Mesenchymal stem cell (in vitro differentiated cells and primary cell): ENCODE measurements at regions not wholly inside any gene's neighbourhood (a gene's known extent, or its start where the extent isn't known, plus 50 kb on each side); places are given as distances from the start of the nearest gene placed in this dataset.

Source experiments
- DNase-seq: peaks from one replicate; pipeline ENCODE4 v3.0.0-alpha.2; 2013
- H2AFZ ChIP-seq: one replicate; pipeline ENCODE4 v1.6.1; 2013; ENCODE audit warnings: low read depth, mild to moderate bottlenecking, control low read depth, inconsistent platforms, low read length, moderate library complexity
- H2AK5ac ChIP-seq: 2 replicates; pipeline ENCODE4 v1.6.1; 2013; ENCODE audit warnings: low read length, moderate library complexity, mild to moderate bottlenecking, inconsistent platforms; ENCODE audit not compliant: severe bottlenecking
- H2BK120ac ChIP-seq: one replicate; pipeline ENCODE4 v1.6.1; 2013; ENCODE audit warnings: low read depth, mild to moderate bottlenecking, inconsistent platforms, low read length, moderate library complexity
- H2BK12ac ChIP-seq, 2 experiments: one replicate each; pipeline ENCODE4 v1.6.1; 2013; ENCODE audit warnings: inconsistent platforms in 2 of 2, low read length in 2 of 2, mild to moderate bottlenecking in 2 of 2, moderate library complexity in 2 of 2, control low read depth in 1 of 2
- H2BK15ac ChIP-seq: one replicate; pipeline ENCODE4 v1.6.1; 2013; ENCODE audit warnings: mild to moderate bottlenecking, low read depth, inconsistent platforms; ENCODE audit not compliant: poor library complexity, severe bottlenecking
- H2BK5ac ChIP-seq: 2 replicates; pipeline ENCODE4 v1.6.1; 2013; ENCODE audit warnings: low read depth, mild to moderate bottlenecking, low read length, control low read depth, inconsistent platforms; ENCODE audit not compliant: poor library complexity, severe bottlenecking
- H3K14ac ChIP-seq, 2 experiments: one replicate each; pipeline ENCODE4 v1.6.1; 2013; ENCODE audit warnings: inconsistent platforms in 2 of 2, low read length in 2 of 2, control low read depth in 1 of 2, mild to moderate bottlenecking in 1 of 2, moderate library complexity in 1 of 2
- H3K18ac ChIP-seq, 2 experiments: one replicate each; pipeline ENCODE4 v1.6.1; 2013; ENCODE audit warnings: inconsistent platforms in 2 of 2, low read length in 2 of 2, control low read depth in 1 of 2, low read depth in 1 of 2, mild to moderate bottlenecking in 1 of 2
- H3K23ac ChIP-seq, 2 experiments: one replicate each; pipeline ENCODE4 v1.6.1; 2013; ENCODE audit warnings: inconsistent platforms in 2 of 2, low read length in 2 of 2, mild to moderate bottlenecking in 2 of 2, moderate library complexity in 2 of 2, control low read depth in 1 of 2
- H3K27ac ChIP-seq: 2 replicates; pipeline ENCODE4 v1.5.1; 2013; ENCODE audit warnings: mild to moderate bottlenecking, moderate library complexity, low read length, control low read depth, inconsistent platforms; ENCODE audit not compliant: poor library complexity, severe bottlenecking
- H3K27me3 ChIP-seq, 2 experiments: 2 replicates each; pipeline versions ENCODE4 v1.6.1 to v1.7.0; 2013; ENCODE audit warnings: low read length in 2 of 2, mild to moderate bottlenecking in 2 of 2, moderate library complexity in 2 of 2, control low read depth in 1 of 2, inconsistent platforms in 1 of 2; ENCODE audit not compliant: control insufficient read depth in 1 of 2, insufficient read depth in 1 of 2
- H3K36me3 ChIP-seq, 2 experiments: 2 replicates each; pipeline versions ENCODE4 v1.6.1 to v1.7.0; 2013; ENCODE audit warnings: low read length in 2 of 2, control low read depth in 1 of 2, inconsistent platforms in 1 of 2, low read depth in 1 of 2, mild to moderate bottlenecking in 1 of 2; ENCODE audit not compliant: insufficient read depth in 2 of 2, control insufficient read depth in 1 of 2
- H3K4ac ChIP-seq, 2 experiments: one replicate each; pipeline ENCODE4 v1.6.1; 2013; ENCODE audit warnings: inconsistent platforms in 2 of 2, low read length in 2 of 2, mild to moderate bottlenecking in 2 of 2, moderate library complexity in 2 of 2, control low read depth in 1 of 2, low read depth in 1 of 2
- H3K4me1 ChIP-seq: 2 replicates; pipeline ENCODE4 v1.6.1; 2013; ENCODE audit warnings: low read depth, low read length, control low read depth; ENCODE audit not compliant: control insufficient read depth, insufficient read depth
- H3K4me2 ChIP-seq: 2 replicates; pipeline ENCODE4 v1.6.1; 2013; ENCODE audit warnings: low read length, mild to moderate bottlenecking, inconsistent platforms; ENCODE audit not compliant: poor library complexity, severe bottlenecking
- H3K4me3 ChIP-seq, 2 experiments: 2 replicates each; pipeline versions ENCODE4 v1.5.1 to v1.7.0; 2013; ENCODE audit warnings: low read length in 2 of 2, mild to moderate bottlenecking in 2 of 2, control low read depth in 1 of 2, low read depth in 1 of 2; ENCODE audit not compliant: insufficient read depth in 1 of 2
- H3K79me1 ChIP-seq: replicated peaks from 2 replicates; pipeline ENCODE4 v1.6.1; 2013; ENCODE audit warnings: mild to moderate bottlenecking, control low read depth, low read length, inconsistent platforms; ENCODE audit not compliant: poor library complexity, severe bottlenecking
- H3K9ac ChIP-seq: 2 replicates; pipeline ENCODE4 v1.7.0; 2013; ENCODE audit warnings: mild to moderate bottlenecking, low read length, moderate library complexity
- H3K9me3 ChIP-seq: 2 replicates; pipeline ENCODE4 v1.7.0; 2013; ENCODE audit warnings: mild to moderate bottlenecking, low read length; ENCODE audit not compliant: control insufficient read depth
- H4K8ac ChIP-seq: one replicate; pipeline ENCODE4 v1.6.1; 2013; ENCODE audit warnings: inconsistent platforms, mild to moderate bottlenecking, low read length, moderate library complexity
- H4K91ac ChIP-seq: one replicate; pipeline ENCODE4 v1.6.1; 2013; ENCODE audit warnings: mild to moderate bottlenecking, low read length, inconsistent platforms
- WGBS: methylation state at CpG from one replicate; pipeline ENCODE4 v1.1.7; 2013; ENCODE audit warnings: mixed read lengths; 5-methylcytosine and 5-hydroxymethylcytosine counted together

DNA sequence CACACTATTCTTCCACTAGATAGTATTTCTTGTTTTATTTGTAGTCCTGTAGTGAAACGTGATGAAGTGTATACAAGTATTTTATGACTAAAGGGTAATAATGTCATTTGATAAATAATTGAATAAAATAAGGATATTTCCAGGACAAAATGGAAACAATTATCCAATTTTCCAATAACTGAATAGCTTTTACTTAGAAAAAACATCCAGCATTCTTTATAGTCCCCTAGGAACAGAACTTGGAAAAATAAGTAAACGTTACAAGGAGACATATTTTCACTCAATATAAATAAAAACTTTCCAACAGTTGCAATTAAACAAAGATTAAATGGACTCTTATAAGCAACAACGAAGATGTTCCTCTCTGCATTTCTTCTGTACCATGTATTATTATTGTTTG is 566.0 kb downstream of the TMA16 start:
- H3K23ac ChIP-seq = no peak overlapping the region
- H3K4me3 ChIP-seq = no peak overlapping the region
- H3K4ac ChIP-seq = no peak overlapping the region
- H3K18ac ChIP-seq = no peak overlapping the region
- no peak overlapping the region for H4K8ac ChIP-seq
- H4K91ac ChIP-seq = no peak overlapping the region
- no peak overlapping the region for H2BK12ac ChIP-seq
- H2AFZ ChIP-seq = no peak overlapping the region
- no peak overlapping the region for H3K9ac ChIP-seq
- no peak overlapping the region for H3K14ac ChIP-seq
- DNase-seq = no peak
- no peak overlapping the region for H3K4me2 ChIP-seq
- H2BK5ac ChIP-seq = no peak overlapping the region
- H3K27me3 ChIP-seq = no peaks in the 10 kb centered on the region
- H3K79me1 ChIP-seq = no peaks in the 10 kb centered on the region
- H2AK5ac ChIP-seq = no peak overlapping the region
- H3K4me1 ChIP-seq = peaks cover 1% of the 10 kb centered on the region
- 83% methylated on average over 2 of the region's 3 CpGs for WGBS
- no peak overlapping the region for H3K27ac ChIP-seq
- H3K36me3 ChIP-seq = no peaks in the 10 kb centered on the region
- H2BK120ac ChIP-seq = no peak overlapping the region
- peaks cover 5% of the 10 kb centered on the region for H3K9me3 ChIP-seq
- no peak overlapping the region for H2BK15ac ChIP-seq

GRCh38 chr4:164068392-164068791 is 573.9 kb downstream of the TMA16 start:
- no peak overlapping the region for H2BK120ac ChIP-seq
- H3K23ac ChIP-seq = no peak overlapping the region
- DNase-seq = no peak
- no peak overlapping the region for H2AK5ac ChIP-seq
- H3K27ac ChIP-seq = no peak overlapping the region
- H4K91ac ChIP-seq = no peak overlapping the region
- H3K36me3 ChIP-seq = peaks cover 0 to 6% of the 10 kb centered on the region in 2 experiments
- no peak overlapping the region for H2BK15ac ChIP-seq
- no peak overlapping the region for H4K8ac ChIP-seq
- peaks cover 14% of the 10 kb centered on the region for H3K9me3 ChIP-seq
- H3K9ac ChIP-seq = no peak overlapping the region
- H3K14ac ChIP-seq = no peak overlapping the region
- no peak overlapping the region for H2AFZ ChIP-seq
- H3K4me3 ChIP-seq = no peak overlapping the region
- H2BK12ac ChIP-seq = no peak overlapping the region
- H3K27me3 ChIP-seq = no peaks in the 10 kb centered on the region
- no peak overlapping the region for H3K18ac ChIP-seq
- no peaks in the 10 kb centered on the region for H3K4me1 ChIP-seq
- 89% methylated on average over 13 of the region's 18 CpGs for WGBS
- no peak overlapping the region for H3K4me2 ChIP-seq
- H2BK5ac ChIP-seq = no peak overlapping the region
- H3K79me1 ChIP-seq = no peaks in the 10 kb centered on the region
- H3K4ac ChIP-seq = no peak overlapping the region

DNA sequence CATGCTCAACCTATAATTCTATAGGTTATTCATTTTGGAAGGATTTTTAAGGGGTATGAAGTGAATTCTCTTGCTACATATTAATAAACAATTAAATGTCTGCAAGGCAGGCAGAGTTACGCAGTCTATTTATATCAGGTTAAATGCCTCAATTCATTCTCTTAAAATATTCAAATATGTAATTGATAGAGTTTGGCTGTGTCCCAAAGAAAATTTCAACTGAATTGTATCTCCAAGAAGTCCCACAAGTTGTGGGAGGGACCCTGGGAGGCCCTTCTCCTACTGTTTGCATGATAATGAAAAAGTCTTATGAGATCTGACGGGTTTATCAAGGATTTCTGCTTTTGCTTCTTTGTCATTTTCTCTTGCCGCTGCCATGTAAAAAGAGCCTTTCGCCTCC is 576.1 kb downstream of the TMA16 start:
- no peak overlapping the region for H3K18ac ChIP-seq
- no peak overlapping the region for H2AFZ ChIP-seq
- no peak overlapping the region for H4K91ac ChIP-seq
- no peak overlapping the region for H2AK5ac ChIP-seq
- no peak overlapping the region for H2BK12ac ChIP-seq
- H3K23ac ChIP-seq = no peak overlapping the region
- no peak overlapping the region for H2BK5ac ChIP-seq
- no peak overlapping the region for H3K4me3 ChIP-seq
- H3K9me3 ChIP-seq = peaks cover 11% of the 10 kb centered on the region
- DNase-seq = no peak
- no peak overlapping the region for H3K14ac ChIP-seq
- H2BK120ac ChIP-seq = no peak overlapping the region
- peaks cover 0 to 6% of the 10 kb centered on the region in 2 experiments for H3K36me3 ChIP-seq
- 92% methylated on average over 3 of the region's 4 CpGs for WGBS
- H4K8ac ChIP-seq = no peak overlapping the region
- no peak overlapping the region for H3K4me2 ChIP-seq
- H3K9ac ChIP-seq = no peak overlapping the region
- H3K27me3 ChIP-seq = no peaks in the 10 kb centered on the region
- no peak overlapping the region for H3K27ac ChIP-seq
- no peaks in the 10 kb centered on the region for H3K79me1 ChIP-seq
- H2BK15ac ChIP-seq = no peak overlapping the region
- no peaks in the 10 kb centered on the region for H3K4me1 ChIP-seq
- H3K4ac ChIP-seq = no peak overlapping the region

GRCh38 chr4:164081371-164081770 is 586.9 kb downstream of the TMA16 start:
- Histone ChIP-seq H3K4me2 (no peak overlapping the region), H2AFZ (no peak overlapping the region)

More at GRCh38 chr4:164081371-164081770, 586.9 kb downstream of the TMA16 start:
- H3K18ac ChIP-seq = no peak overlapping the region
- no peak overlapping the region for H3K27ac ChIP-seq
- H3K4me1 ChIP-seq = no peaks in the 10 kb centered on the region
- H3K14ac ChIP-seq = no peak overlapping the region
- H3K9ac ChIP-seq = no peak overlapping the region
- no peak overlapping the region for H4K91ac ChIP-seq
- no peak overlapping the region for H2BK5ac ChIP-seq
- WGBS = 64% methylated on average over 1 of the region's 1 CpG
- H3K4me3 ChIP-seq = no peak overlapping the region
- H2AK5ac ChIP-seq = no peak overlapping the region
- no peak overlapping the region for H3K4ac ChIP-seq
- H2BK15ac ChIP-seq = no peak overlapping the region
- no peak for DNase-seq
- no peak overlapping the region for H2BK12ac ChIP-seq
- H3K79me1 ChIP-seq = no peaks in the 10 kb centered on the region
- no peaks in the 10 kb centered on the region for H3K36me3 ChIP-seq
- H4K8ac ChIP-seq = no peak overlapping the region
- no peaks in the 10 kb centered on the region for H3K9me3 ChIP-seq
- H3K27me3 ChIP-seq = no peaks in the 10 kb centered on the region
- H3K23ac ChIP-seq = no peak overlapping the region
- no peak overlapping the region for H2BK120ac ChIP-seq
